ENCODE measurements at regions not wholly inside any gene's neighbourhood (a gene's known extent, or its start where the extent isn't known, plus 50 kb on each side); places are given as distances from the start of the nearest gene placed in this dataset.

- TF ChIP-seq POLR2A (IDR thresholded peaks at IDR 0.05; ENCODE audit: low read depth, low read length): no peak
- no peak for TF ChIP-seq POLR2AphosphoS5 (IDR thresholded peaks at IDR 0.05; ENCODE audit: low read depth, low read length)
- no peak for TF ChIP-seq TAF1 (IDR thresholded peaks at IDR 0.05; ENCODE audit: borderline replicate concordance, low read depth, low read length)
Measured at GRCh38 chr6:49336514-49337131, 126.4 kb downstream of the MMUT start.
